OCI-LY1 (cell line): ENCODE measurements at regions not wholly inside any gene's neighbourhood (a gene's known extent, or its start where the extent isn't known, plus 50 kb on each side); places are given as distances from the start of the nearest gene placed in this dataset.

Experiments used
- H2AFZ ChIP-seq: fragments of 200-600 bp; sonication (generic), shearing (Covaris generic); 2 replicates; pipeline ENCODE4 v1.6.0; 2014; ENCODE audit warnings: antibody characterized with exemption, mild to moderate bottlenecking, low read length
- H3F3A ChIP-seq: fragments of 200-600 bp; sonication (generic), shearing (Covaris generic); 2 replicates; pipeline ENCODE4 v1.6.0; 2014; ENCODE audit warnings: mild to moderate bottlenecking, antibody characterized with exemption, low read length, moderate library complexity; ENCODE audit not compliant: insufficient read depth
- H3K27ac ChIP-seq: fragments of 200-600 bp; sonication (generic); 2 replicates; pipeline ENCODE4 v1.5.1; 2014; ENCODE audit warnings: low read length, mixed run types, mild to moderate bottlenecking, low read depth; ENCODE audit not compliant: poor library complexity, severe bottlenecking
- H3K27me3 ChIP-seq: fragments of 200-600 bp; sonication (generic); 2 replicates; pipeline ENCODE4 v1.6.0; 2014; ENCODE audit warnings: antibody characterized with exemption, mild to moderate bottlenecking, low read length, moderate library complexity; ENCODE audit not compliant: insufficient read depth
- H3K36me3 ChIP-seq: fragments of 200-600 bp; sonication (generic); 2 replicates; pipeline ENCODE4 v1.6.1; 2014; ENCODE audit warnings: mild to moderate bottlenecking, antibody characterized with exemption, low read length, moderate library complexity, mixed read lengths; ENCODE audit not compliant: insufficient read depth
- H3K4me1 ChIP-seq: fragments of 200-600 bp; sonication (generic); 2 replicates; pipeline ENCODE4 v1.5.1; 2014; ENCODE audit warnings: mild to moderate bottlenecking, low read length, moderate library complexity; ENCODE audit not compliant: insufficient read depth, severe bottlenecking
- H3K4me2 ChIP-seq: fragments of 200-600 bp; sonication (generic), shearing (Covaris generic); 2 replicates; pipeline ENCODE4 v1.6.1; 2014; ENCODE audit warnings: low read length
- H3K4me3 ChIP-seq: fragments of 200-600 bp; sonication (generic); 2 replicates; pipeline ENCODE4 v1.5.1; 2014; ENCODE audit warnings: low read length, low read depth, mild to moderate bottlenecking, mixed read lengths; ENCODE audit not compliant: poor library complexity, severe bottlenecking
- H3K79me2 ChIP-seq: fragments of 200-600 bp; shearing (Covaris generic); 2 replicates; pipeline ENCODE4 v1.6.1; 2016; ENCODE audit warnings: mixed run types, low read length, mixed read lengths; ENCODE audit not compliant: insufficient read depth
- H3K9ac ChIP-seq: fragments of 200-600 bp; sonication (generic), shearing (Covaris generic); 2 replicates; pipeline ENCODE4 v1.6.1; 2014; ENCODE audit warnings: mild to moderate bottlenecking, low read length, mixed read lengths
- H3K9me2 ChIP-seq: fragments of 200-600 bp; sonication (generic), shearing (Covaris generic); 2 replicates; pipeline ENCODE4 v1.6.1; 2014; ENCODE audit warnings: low read depth, mild to moderate bottlenecking, low read length, mixed read lengths
- H3K9me3 ChIP-seq: fragments of 200-600 bp; shearing (Covaris generic); 2 replicates; pipeline ENCODE4 v1.6.1; 2014; ENCODE audit warnings: low read length, mixed read lengths
- H4K20me1 ChIP-seq: fragments of 200-600 bp; sonication (generic), shearing (Covaris generic); 2 replicates; pipeline ENCODE4 v1.6.0; 2016; ENCODE audit warnings: mild to moderate bottlenecking, low read length; ENCODE audit not compliant: insufficient read depth
- CTCF ChIP-seq: fragments of 200-600 bp; sonication (generic), shearing (Covaris generic); IDR thresholded peaks from 2 replicates; pipeline ENCODE4 v1.5.1; 2017; ENCODE audit warnings: mild to moderate bottlenecking, antibody characterized with exemption, low read length, moderate library complexity, mixed read lengths
- EZH2 ChIP-seq: fragments of 200-600 bp; sonication (generic), shearing (Covaris generic); IDR thresholded peaks from 2 replicates; pipeline ENCODE4 v1.8.0; 2017; ENCODE audit warnings: borderline replicate concordance, mixed run types, mild to moderate bottlenecking, antibody characterized with exemption, low read length, moderate library complexity, mixed read lengths

- no peaks in the 10 kb centered on the region for H4K20me1 ChIP-seq
- TF ChIP-seq EZH2 (no peak), CTCF (no peak)
- H3K9me3 ChIP-seq = no peaks in the 10 kb centered on the region
- no peak overlapping the region for H3K4me3 ChIP-seq
- H3K79me2 ChIP-seq = no peaks in the 10 kb centered on the region
- H3K9ac ChIP-seq = no peak overlapping the region
- H3K9me2 ChIP-seq = no peaks in the 10 kb centered on the region
- no peak overlapping the region for H3K27ac ChIP-seq
- no peaks in the 10 kb centered on the region for H3K27me3 ChIP-seq
- H2AFZ ChIP-seq = no peak overlapping the region
- no peaks in the 10 kb centered on the region for H3K4me1 ChIP-seq
- no peaks in the 10 kb centered on the region for H3K36me3 ChIP-seq
- no peaks in the 10 kb centered on the region for H3F3A ChIP-seq
- H3K4me2 ChIP-seq = no peak overlapping the region
Measured at GRCh38 chrX:43211570-43211969, 433.6 kb upstream of the PPP1R2C start.

DNA sequence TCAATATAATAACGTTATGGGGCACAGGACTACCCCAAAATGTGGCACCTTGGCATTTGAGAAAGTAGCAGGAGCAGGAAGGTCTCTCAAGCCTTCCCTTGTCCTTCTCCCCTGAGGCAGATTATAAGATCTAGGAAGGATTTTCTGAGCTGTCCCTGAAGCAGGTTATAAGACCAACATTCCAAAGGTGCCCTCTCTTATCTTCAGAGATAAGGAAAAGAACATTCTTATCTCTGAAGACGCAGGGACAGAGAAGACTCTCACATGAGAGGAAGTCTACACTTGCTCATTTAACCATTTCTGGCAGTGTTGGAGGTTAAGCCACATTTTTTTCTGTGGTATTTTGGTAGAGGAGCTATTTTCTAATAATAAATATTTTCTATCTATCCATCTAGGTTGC, 437.9 kb upstream of the MAOA start:
- H3K36me3 ChIP-seq = no peaks in the 10 kb centered on the region
- TF ChIP-seq EZH2 (no peak), CTCF (no peak)
- no peaks in the 10 kb centered on the region for H3K79me2 ChIP-seq
- no peaks in the 10 kb centered on the region for H3K27me3 ChIP-seq
- H3K9me3 ChIP-seq = no peaks in the 10 kb centered on the region
- H2AFZ ChIP-seq = no peak overlapping the region
- H3K27ac ChIP-seq = no peak overlapping the region
- no peak overlapping the region for H3K4me3 ChIP-seq
- H3F3A ChIP-seq = no peaks in the 10 kb centered on the region
- no peaks in the 10 kb centered on the region for H3K4me1 ChIP-seq
- H3K9ac ChIP-seq = no peak overlapping the region
- H3K9me2 ChIP-seq = no peaks in the 10 kb centered on the region
- H3K4me2 ChIP-seq = no peak overlapping the region
- no peaks in the 10 kb centered on the region for H4K20me1 ChIP-seq

DNA sequence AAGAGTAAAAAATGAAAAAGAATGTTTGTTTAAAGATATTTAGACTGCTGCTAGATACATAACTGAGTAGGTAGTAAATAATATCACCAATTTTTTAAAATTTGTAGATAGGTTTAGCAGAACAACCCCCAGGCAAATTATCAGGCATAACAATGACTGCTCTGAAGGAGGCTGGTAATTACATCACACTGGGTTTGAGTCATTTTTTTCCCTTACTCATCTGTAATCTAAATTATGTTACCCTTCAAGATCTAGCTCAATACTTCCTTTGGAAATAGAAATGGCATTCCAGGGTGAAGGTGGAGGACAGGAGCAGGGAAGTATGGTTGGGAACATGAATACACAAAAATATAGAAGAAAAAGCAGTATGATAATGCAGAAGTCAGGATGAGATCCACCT, 431.6 kb upstream of the MAOA start:
- Histone ChIP-seq H2AFZ (peak overlapping the region; percentile 68; the same call in 1 of the 2 replicates), H3K27me3 (no peaks in the 10 kb centered on the region), H3K27ac (no peak overlapping the region), H3K9me2 (no peaks in the 10 kb centered on the region), H3K36me3 (no peaks in the 10 kb centered on the region), H3K79me2 (no peaks in the 10 kb centered on the region), H3K4me1 (peaks cover 7% of the 10 kb centered on the region), H3K9me3 (no peaks in the 10 kb centered on the region), H3K4me3 (no peak overlapping the region), H3F3A (no peaks in the 10 kb centered on the region), H3K4me2 (no peak overlapping the region), H4K20me1 (no peaks in the 10 kb centered on the region), H3K9ac (no peak overlapping the region)
- TF ChIP-seq EZH2 (no peak), CTCF (no peak)
